Lower leg skin (tissue), 3 donors: ENCODE measurements at regions not wholly inside any gene's neighbourhood (a gene's known extent, or its start where the extent isn't known, plus 50 kb on each side); places are given as distances from the start of the nearest gene placed in this dataset.

Source experiments
- CTCF ChIP-seq, 3 donors: fragments of 450-650 bp; IDR thresholded peaks; one replicate each; pipeline ENCODE4 v1.5.1; 2016; ENCODE audit warnings: antibody characterized with exemption in 3 of 3, mild to moderate bottlenecking in 3 of 3, moderate library complexity in 2 of 3
- POLR2A ChIP-seq, 2 donors: fragments of 450-650 bp; IDR thresholded peaks; one replicate each; pipeline ENCODE4 v1.6.1; 2016 to 2017; ENCODE audit warnings: antibody characterized with exemption in 2 of 2, mild to moderate bottlenecking in 1 of 2, moderate library complexity in 1 of 2

GRCh38 chr12:17470460-17470859 is 619.5 kb downstream of the RERGL start:
- TF ChIP-seq POLR2A (IDR thresholded peaks at IDR 0.05) (no peak), CTCF (IDR thresholded peaks at IDR 0.05) (no peak)
